NCI-H345 (cell line): ENCODE measurements at regions not wholly inside any gene's neighbourhood (a gene's known extent, or its start where the extent isn't known, plus 50 kb on each side); places are given as distances from the start of the nearest gene placed in this dataset.

ENCODE experiments used
- DNase-seq: peaks from one replicate; lab custom pipeline; 2025; lab: John Stamatoyannopoulos, UW

DNA sequence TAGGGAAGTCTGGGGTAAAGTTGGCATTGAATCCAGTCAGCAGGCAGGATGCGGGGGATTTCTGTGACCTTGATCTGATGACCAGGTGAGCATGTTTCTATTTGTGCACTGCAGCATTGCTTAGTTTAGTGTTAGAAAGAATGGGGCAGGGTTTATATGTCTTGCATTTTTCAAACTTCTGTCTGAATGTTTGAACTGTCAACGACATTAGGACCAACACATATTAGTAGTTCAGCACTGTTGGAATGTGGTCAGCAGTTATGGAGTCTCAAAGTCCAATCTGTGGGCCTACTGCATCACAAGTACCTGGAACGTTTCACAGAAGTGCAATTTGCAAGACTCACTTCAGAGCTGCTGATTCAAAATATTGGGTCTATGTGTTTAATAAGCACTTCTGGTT lies 276.6 kb upstream of the BMP2 start:
- DNase-seq = no peak

GRCh38 chr20:6489361-6490171 lies 277.9 kb upstream of the BMP2 start:
- DNase-seq = peak; percentile 73

- DNase-seq = no peak
Observed at GRCh38 chr20:6485351-6485750, 282.1 kb upstream of the BMP2 start.

DNA sequence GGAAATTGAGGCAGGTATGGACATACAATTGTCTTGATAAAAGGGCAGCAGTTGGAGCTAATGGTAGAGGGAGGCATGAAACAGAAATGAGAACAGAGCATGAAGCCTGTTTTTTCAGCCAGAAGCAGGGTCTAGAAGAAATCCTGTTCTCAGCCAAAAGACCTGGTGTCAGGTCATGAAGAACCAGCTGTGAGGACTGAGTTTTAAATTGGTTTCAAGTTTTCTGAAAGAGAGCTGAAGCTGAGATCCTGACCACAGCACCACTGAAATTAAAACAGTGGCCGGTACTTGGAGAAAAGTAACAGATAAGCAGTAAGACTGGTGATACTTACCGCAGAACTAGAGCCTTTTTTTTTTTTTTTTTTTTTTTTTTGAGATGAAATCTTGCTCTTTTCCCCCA lies 283.8 kb upstream of the BMP2 start:
- DNase-seq = no peak

- DNase-seq = no peak
Observed at GRCh38 chr20:6482486-6482885, 285.0 kb upstream of the BMP2 start.

GRCh38 chr20:6480328-6481200 lies 286.9 kb upstream of the BMP2 start:
- DNase-seq = no peak

DNA sequence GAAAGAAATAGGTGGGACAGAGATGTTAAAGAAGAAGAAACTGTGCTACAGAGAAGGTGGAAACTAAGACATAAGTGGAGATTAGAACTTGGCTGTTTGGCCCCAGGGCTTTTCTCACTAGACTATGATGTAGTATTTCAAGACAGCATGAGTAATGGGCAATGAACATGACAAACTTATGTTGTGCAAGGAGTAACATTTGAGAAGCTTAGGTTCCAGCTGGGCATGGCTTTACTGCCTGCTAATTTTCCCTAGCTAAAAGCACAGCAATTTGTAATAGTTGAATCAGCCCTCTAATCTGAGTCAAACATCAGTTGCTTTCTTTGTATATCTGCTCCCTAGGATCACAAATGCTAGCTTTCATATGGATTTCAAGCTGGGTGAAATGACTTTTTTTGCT lies 294.3 kb upstream of the BMP2 start:
- no peak for DNase-seq

- no peak for DNase-seq
Observed at GRCh38 chr20:6471871-6472270, 295.6 kb upstream of the BMP2 start.

GRCh38 chr20:6471110-6471647 lies 296.3 kb upstream of the BMP2 start:
- no peak for DNase-seq

- DNase-seq = no peak
Observed at GRCh38 chr20:6469695-6470094, 297.8 kb upstream of the BMP2 start.

DNA sequence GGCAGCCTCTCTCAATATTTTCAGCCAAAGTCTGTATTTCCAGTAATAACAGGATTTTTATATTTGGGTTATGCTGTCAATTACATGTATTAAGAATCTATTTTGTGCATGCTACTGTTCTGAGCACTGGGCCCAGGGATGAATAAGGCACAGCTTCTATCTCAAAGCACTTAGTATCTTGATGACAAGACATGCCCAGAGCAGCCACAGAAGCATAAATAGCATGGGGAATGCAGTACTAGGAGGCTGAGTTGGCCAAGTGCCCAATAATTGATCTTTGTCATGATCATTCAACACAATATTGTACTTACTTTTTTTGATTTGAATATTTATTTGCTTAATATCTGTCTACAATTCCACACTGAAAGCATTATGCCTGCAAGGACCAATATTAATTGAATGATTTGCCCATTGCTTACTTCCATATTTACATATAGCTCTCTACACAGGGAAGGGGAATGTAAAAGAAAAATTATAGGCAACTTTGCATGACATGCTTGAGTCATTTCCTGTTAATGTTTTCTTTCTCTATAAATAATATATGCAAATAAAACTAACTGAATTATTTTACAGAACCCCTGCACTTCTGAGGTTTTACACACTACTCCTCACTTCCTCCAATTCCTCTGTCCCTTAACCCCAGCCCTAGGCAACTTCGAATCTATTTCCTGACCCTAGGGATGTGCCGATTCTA lies 298.9 kb upstream of the BMP2 start:
- no peak for DNase-seq

- no peak for DNase-seq
Observed at GRCh38 chr20:6467562-6467961, 299.9 kb upstream of the BMP2 start.

- no peak for DNase-seq
Observed at GRCh38 chr20:6466075-6466810, 301.2 kb upstream of the BMP2 start.

- no peak for DNase-seq
Observed at GRCh38 chr20:6450841-6451240, 316.6 kb upstream of the BMP2 start.

DNA sequence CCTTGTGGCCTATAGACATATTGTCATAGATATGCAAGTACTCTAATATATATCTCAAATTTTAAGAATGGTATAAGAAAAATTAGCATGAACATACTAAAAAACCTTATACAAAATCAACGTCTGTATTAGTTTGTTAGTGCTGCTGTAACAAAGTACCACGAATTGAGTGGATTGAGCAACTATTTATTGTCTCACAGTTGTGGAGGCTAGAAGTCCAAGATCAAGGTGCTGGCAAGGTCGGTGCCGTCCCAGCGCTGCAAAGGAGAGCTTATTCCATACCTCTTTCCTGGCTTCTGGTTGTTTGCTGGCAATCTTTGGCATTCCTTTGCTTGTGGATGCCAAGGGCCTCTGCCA lies 317.6 kb upstream of the FERMT1 start:
- DNase-seq = no peak

DNA sequence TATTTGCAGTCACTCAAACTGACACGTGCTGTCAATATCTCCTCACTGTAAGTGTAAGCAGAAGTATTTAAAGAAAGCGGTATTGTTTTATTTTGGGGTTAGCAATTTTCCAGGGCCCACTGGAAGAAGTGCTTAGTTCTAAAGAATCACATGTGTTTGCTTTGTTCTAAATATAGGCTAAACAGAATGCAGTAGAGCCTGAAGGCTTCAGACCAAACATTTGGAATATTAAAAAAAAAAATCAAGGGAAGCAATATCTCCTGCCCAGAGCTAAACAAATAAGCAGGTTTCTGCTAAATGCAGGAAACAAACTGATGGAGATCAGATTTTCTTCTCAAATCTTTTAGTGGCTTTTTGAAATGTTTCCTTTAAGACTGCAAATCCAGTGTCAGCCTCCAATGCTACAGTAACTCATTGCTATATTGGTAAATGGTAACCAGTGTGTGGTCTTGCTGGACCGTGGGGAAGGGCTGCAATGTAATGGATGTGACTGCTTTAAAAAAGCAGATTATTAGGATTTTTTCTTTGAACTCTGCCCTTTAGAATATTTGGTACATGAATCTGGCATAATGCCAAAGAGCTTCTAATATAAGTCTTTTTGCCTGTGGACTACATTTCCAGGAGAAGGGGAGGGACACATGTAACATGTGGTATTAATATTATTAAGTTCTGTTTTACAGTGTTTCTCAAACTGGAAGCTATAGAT lies 317.1 kb upstream of the FERMT1 start:
- no peak for DNase-seq

DNA sequence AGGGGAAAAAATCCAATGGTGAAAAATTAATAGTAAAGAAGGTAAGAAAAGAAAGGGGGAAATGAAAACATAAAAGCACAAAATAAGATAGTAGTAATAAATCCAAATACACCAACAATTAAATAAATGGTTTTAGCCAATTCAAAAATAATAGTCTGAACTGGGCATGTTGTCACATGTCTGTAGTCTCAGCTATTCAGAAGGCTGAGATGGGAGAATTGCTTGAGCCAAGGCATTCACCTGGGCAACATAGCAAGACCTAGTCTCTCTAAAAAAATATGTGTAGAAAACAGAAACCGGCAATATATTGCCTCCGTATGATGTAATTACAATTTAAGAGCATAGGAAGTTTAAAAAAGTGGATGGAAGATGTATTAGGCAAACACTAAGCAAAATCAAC lies 311.3 kb upstream of the FERMT1 start:
- no peak for DNase-seq

DNA sequence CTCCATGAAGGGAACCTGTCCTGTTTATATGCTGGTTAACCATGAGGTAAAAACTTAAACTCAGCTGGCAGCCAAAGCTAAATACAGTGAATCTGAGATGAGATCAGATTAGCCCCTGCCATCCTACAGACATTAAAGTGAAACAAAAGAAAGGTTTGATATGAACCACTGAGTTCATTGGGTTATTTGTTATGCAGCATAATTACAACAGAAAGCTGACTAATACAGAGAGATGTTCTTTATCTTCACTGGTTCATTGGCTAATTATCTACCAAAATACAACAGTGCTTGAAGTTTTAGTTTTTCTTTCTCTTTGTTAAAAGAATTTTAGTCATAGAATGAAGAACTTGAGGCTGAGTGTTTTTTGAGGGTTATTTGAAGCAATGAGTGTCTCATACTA lies 307.6 kb upstream of the FERMT1 start:
- no peak for DNase-seq

- no peak for DNase-seq
Observed at GRCh38 chr20:6426287-6426891, 303.6 kb upstream of the FERMT1 start.

DNA sequence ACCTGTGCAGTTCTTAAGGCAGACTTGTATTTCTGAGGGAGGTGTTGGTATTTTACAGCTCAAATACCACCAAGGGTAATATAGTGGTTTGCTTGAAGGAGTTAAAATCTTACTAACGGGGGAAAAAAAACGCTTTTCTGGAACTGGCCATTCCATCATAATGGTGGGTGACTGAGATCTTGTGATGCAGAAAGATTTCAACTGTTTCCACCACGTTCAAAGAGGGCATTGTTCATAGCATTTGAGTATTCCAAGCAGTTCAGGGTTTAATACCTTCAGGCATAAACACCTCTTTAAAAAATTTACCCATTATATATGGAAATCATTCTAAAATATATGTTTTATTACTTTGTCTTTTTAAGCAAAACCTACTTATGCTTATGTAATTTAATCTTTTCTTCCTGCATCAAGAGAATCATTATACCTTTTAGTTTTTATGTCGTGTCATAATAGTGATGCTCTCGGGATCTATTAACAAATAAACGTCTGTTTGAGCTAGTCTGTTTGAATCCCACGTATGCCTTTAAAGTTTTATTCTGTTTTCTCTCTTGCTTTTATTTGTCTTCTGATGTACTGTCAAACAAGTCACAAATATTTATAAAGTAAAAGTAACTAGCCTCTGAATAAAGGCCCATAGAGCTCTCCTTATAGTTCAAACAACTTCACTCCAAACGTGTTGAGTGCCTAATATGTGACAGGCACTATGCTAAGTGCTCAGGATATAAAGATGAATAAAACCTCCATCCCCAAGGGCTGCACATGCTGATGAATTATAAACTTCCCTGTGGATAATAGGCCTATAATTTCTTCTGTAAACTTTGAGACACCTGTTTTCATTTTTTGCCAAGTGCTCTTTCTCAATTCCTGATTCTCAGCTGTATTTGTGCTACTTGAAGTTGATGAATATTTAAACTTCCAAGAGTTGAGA lies 298.8 kb upstream of the FERMT1 start:
- no peak for DNase-seq
